NCI-H1694 treated with DMSO at 0.1 percent for 48 hours (cell line): ENCODE measurements at regions not wholly inside any gene's neighbourhood (a gene's known extent, or its start where the extent isn't known, plus 50 kb on each side); places are given as distances from the start of the nearest gene placed in this dataset.
"Not testable (repeated sequence)": the region's sequence is repeated elsewhere in the genome, so short reads cannot be mapped to it uniquely, and the experiment has no call there.

Experiments
- DNase-seq: peaks from one replicate; lab custom pipeline; 2025; lab: John Stamatoyannopoulos, UW

DNA sequence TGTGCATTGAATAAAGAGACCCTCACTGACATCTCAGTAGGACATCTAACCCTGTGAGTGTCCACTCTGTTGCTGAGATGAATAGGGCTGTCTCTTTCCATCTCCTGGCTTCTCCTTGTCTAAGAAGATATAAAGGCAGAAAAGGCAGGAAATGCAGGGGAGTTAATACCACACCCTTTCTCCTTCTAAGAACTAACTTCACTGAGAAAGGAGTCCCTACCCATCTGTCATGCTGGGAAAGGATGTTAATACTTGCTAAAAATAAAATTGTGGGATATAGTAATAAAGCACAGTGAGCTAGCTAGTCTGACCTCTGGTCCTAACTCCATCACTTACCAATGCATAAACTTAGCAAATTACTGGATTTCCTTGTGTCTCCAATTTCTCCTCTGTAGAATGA, 213.9 kb upstream of the FIGN start:
- no peak for DNase-seq

DNA sequence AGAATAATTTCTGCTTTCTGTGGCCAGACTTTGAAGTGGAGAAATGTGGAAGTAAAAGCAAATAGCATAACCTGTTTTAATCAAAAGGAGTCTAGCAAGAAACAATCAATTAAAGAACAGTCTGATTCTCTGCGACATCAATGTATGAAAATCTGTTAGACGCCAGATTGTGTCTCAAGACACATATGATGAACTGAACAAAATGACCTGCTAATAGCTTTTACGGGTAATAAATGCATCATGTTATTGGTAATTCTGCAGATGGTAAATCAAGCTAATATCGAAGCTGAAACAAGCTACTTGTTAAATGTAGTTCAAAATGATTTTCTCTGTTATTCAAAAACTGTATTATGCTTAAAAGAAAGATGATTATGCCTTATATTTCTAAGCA, 208.5 kb upstream of the FIGN start:
- no peak for DNase-seq

DNA sequence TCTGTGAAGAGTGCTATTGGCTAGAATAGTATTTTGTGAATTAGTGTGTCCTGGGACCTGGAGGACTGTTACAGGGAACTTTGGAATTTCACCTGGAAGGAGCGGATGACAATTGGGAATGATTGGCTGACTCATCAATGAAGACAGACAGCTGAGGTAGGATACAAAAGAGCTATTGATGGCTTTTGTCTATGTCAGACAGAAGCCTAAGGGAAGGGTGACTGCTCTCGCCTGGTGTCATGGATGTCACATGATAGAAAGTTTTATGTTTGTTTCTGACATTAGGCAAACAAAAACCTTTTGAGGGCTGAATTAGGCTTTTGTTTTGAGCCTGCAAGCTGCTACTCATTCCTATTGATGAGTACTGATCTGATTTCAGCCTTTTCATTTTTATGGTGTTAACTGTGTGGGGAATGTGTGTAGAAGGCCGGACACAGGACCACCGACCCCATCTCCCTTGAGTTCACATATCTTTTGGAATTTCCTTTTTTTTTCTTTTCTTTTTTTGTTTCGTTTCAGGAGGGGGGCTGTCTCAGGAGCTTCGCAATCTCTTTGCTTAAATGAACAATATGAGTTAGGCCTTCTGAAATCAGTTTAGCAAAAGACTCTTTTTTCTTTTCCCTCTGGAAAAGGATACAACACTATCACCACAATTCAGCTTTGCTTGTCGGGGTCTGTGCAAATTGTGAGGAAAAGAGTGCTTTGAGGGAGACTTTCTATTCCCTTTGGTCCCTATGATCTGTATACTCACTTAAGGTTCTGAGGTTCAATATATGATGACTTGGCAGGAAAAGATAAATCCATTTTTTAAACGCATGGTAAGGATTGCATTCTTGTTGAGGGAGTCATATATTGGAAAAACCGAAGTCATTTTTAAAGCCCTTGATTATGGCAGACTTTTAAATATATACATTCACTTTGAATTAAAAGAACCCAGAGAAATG, 207.9 kb upstream of the FIGN start:
- no peak for DNase-seq

DNA sequence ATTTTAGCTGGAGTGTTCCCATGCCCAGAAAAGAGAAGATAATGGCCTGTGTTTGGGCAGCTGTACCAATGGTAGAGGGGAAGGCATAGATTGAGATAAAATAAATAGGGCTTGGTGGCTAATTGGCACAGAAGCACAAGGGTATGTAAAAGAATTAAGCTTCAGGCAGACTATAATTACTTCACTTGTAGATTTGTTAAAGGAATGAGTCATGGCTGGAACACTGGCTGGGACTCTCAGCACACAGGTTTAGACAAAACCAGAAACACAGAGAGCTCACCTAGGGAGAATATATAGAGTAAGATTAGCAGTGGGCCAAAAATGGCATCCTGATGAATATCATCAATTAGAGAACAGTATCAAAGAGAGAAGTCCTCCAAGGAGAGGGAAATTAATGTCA, 198.3 kb upstream of the FIGN start:
- no peak for DNase-seq

DNA sequence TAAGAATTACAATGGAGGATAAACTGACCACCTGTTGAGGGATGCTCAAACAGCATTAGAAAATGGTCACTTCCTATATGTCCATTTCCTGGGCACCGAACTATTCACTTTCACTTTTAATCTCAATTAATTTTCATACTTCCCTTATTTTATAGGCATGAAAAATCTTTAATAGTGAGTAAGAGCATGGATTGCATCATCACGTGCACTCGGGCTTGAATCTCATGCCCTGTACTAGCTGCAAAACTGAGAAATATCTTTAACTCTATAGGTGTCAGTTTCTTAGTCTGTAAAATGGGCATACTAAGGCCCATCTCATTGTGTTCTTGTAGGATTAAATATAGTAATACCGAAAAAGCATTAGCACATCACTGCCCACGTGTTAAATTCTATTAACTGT, 183.9 kb upstream of the FIGN start:
- DNase-seq, result no peak

DNA sequence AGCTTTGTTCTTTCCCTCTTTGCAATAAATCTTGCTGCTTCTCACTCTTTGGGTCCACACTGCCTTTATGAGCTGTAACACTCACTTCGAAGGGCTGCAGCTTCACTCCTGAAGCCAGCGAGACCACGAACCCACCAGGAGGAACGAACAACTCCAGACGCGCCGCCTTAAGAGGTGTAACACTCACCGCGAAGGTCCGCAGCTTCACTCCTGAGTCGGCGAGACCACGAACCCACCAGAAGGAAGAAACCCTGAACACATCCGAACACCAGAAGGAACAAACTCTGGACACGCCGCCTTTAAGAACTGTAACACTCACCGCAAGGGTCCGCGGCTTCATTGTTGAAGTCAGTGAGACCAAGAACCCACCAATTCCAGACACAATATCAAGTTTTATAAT, 178.7 kb upstream of the FIGN start:
- not testable (repeated sequence) for DNase-seq

DNA sequence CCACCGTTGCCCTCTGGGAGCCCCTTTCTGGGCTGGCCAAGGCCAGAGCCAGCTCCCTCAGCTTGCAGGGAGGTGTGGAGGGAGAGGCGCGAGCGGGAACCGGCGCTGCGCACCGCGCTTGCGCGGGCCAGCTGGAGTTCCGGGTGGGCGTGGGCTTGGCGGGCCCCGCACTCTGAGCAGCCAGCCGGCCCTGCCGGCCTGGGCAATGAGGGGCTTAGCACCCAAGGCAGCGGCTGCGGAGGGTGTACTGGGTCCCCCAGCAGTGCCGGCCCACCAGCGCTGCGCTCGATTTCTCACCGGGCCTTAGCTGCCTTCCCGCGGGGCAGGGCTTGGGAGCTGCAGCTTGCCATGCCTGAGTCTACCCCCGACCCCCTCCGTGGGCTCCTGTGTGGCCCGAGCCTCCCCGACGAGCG, 177.7 kb upstream of the FIGN start:
- DNase-seq, result not testable (repeated sequence)

DNA sequence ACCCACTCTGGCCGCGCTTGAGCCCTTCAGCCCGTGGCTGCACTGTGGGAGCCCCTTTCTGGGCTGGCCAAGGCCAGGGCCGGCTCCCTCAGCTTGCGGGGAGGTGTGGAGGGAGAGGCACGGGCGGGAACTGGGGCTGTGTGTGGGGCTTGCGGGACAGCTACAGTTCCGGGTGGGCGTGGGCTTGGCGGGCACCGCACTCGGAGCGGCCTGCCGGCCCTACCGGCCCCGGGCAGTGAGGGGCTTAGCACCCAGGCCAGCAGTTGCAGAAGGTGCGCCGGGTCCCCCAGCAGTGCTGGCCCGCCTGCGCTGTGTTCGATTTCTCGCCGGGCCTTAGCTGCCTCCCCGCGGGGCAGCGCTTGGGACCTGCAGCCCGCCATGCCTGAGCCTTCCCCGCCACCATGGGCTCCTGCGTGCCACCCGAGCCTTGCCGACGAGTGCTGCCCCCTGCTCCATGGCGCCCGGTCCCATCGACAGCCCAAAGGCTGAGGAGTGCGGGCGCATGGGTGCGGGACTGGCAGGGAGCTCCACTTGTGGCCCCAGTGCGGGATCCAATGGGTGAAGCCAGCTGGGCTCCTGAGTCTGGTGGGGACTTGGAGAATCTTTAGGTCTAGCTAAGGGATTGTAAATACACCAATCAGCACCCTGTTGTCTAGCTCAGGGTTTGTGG, 173.7 kb upstream of the FIGN start:
- DNase-seq, result no peak

DNA sequence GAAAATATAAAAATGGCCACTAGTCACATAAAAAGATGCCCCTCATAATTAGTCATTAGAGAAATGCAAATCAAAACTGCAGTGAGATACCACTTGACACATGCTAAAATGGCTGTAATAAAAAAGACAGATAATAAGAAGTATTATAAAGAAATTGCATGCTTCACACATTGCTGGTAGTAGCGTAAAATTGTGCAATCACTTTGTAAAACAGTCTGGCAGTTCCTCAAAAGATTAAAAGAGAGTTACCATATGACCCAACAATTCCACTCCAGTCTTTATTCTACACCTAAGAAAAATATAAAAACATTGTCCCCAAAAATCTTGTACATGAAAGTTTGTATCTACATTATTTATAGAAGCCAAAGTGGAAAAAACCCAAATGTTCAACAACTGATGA, 170.6 kb upstream of the FIGN start:
- DNase-seq, result no peak

DNA sequence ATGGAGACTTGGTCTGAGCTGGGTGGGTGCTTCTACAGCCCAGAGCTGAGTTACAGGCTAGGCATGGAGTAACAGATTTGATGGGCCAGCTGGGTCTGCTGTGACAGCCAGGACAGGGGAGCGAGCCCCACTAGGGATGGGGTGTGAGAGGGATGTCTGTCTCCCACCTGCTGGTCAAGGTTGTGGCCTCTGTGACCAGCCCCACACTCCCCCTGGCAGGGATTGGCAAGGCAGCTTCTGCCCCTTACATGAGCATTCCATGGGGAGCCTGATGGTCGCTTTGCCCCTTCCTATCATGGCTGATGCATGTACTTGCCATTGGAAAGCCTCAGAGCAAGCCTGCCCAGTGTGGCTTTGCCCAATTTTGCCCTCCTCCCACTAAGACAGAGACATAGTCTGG, 162.0 kb upstream of the FIGN start:
- DNase-seq, result no peak

DNA sequence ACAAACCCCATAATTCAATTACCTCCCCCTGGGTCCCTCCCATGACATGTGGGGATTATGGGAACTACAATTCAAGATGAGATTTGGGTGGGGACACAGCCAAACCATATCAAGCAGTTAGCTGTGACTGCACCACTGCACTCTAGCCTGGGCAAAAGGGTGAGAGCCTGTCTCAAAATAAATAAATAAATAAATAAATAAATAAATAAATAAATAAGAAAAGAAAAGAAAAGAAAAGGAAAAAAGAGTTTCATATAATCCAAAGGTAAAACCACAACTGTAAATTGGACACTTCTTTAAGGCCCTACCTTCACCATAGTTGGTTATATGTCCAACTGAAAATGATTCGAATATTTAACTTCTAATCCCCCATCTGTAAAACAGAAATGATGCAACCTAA, 157.6 kb upstream of the FIGN start:
- not testable (repeated sequence) for DNase-seq

DNA sequence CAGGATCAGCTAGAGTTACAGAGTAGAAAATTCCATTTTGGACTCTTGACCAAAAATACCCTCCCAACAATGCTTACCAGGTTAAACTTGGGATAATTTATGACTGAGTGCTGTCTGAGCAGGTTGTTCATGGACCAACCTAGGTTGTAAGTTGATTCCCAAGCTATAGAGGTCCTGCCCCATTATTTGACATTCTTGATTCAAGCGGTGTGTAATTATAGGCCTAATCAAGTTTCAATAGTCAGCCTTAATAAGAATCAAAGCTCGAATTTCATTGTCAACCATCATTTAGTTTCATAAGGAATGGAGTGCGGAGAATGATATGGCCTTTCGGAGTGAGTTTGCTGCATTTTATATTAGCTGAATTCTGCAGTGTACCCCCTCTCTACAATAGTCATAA, 152.8 kb upstream of the FIGN start:
- DNase-seq, result no peak

DNA sequence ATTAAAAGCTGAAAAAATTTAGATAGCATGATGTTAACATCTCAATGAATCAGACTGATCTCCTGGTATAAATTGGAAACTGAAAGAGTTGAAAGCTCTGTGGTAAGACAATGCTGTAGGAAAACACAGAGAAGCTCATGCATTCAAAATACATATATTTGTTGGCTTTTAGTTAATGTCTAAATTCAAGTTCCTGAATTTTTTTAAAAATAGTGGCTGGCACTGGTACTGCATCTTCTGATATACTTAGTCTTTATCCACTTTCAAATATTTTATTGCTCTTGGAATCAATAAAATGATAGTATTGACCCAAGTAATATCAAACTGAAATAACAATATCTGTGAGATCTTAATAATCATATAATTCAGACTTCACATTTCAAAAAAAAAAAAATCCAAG, 151.4 kb upstream of the FIGN start:
- no peak for DNase-seq

DNA sequence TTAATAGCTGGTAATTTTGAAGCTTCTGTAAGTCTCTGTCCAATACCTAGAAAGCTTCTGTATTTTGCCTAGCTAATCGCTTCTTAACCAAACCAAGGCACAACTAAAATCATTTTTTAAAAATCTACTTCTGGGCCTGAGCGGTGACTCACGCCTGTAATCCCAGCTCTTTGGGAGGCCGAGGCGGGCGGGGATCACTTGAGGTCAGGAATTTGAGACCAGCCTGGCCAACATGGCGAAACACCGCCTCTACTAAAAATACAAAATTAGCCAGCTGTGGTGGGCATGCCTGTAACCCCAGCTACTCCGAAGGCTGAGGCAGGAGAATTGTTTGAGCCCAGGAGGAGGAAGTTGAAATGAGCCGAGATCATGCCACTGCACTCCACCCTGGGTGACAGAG, 148.6 kb upstream of the FIGN start:
- DNase-seq, result no peak

DNA sequence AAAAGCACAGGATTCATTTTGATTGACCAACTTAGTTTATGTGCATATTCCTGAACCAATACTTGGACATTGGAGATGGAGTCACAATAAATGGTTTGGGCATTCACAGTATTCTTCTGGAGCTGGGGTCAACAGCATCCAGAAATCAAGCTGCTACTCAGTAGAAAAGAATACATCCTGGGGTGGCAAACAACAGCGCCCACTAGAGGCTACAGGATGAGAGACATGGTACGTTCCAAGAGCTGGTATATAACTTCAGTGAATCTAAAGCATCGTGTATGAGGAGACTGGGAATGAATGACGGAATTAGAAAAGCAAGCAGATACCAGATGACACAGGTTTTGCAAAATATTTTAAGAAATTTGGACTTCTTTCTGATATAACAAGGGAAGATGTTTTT, 142.9 kb upstream of the FIGN start:
- no peak for DNase-seq

DNA sequence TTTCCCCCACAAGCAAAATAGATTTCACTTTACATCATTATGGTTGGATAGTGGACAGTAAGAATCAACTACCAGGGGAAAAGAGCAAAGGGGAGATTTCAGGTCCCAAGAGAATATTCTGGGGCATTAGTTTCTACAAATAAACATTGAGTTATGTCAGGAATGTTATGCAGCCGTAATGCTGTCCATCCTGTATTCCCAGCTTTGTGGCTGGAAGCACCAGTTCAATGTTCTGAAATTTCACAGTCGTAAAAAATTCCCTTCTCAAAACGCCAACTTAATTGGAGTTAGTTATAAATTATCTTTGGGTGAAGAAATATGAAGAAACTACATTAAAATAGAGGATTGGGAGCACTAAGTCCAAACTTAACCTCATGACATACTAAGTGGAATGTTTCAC, 141.5 kb upstream of the FIGN start:
- DNase-seq, result no peak

DNA sequence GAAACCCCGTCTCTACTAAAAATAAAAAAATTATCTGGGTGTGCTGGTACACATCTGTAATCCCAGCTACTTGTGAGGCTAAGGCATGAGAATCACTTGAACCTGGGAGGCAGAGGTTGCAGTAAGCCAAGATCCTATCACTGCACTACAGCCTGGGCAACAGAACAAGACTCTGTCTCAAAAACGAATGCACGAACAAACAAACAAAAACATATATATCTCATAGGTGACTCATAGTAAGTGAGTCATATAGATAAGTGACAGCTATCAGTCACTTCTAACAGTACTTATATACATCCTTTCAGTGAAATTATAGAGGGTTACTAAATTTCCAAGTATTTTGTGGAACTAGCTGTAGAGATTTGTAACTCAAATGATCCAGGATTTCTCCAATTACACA, 127.3 kb upstream of the FIGN start:
- DNase-seq, result no peak

DNA sequence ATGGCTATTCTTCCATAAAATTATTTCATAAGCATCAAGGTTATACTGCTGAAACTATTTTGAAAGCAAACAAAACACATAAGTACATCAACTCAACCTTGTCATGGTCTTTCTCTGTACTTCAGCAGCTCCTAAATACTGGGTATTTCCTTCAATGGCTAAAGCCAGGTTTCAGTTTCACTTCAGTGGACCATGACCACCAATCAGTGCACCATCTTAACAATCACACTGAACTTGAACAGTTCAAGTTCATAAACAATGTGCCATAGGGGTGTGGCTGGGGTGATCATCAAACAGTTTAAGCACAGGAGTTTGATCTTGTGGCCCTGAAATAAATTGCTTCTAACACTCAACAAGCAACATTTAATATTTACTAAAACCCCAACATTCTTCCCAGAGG, 124.1 kb upstream of the FIGN start:
- no peak for DNase-seq

DNA sequence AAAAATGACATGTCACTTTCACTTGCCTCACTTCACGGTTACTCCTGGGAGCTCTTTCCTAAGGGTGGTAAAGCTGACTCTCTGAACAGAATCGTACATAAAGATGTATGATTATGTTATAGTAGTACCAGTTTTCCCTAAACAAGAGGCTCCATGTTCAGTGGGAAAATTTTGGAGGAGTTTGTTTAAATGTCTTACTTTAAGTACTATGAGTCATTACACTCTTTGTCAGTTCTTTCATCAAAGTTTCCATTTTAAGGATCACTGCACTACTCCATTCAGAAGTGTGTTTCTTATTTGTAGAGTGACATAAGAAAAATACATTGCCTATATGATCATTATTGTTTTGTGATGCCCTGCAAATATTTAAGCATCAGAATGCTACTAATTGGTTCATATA, 121.1 kb upstream of the FIGN start:
- DNase-seq, result no peak

DNA sequence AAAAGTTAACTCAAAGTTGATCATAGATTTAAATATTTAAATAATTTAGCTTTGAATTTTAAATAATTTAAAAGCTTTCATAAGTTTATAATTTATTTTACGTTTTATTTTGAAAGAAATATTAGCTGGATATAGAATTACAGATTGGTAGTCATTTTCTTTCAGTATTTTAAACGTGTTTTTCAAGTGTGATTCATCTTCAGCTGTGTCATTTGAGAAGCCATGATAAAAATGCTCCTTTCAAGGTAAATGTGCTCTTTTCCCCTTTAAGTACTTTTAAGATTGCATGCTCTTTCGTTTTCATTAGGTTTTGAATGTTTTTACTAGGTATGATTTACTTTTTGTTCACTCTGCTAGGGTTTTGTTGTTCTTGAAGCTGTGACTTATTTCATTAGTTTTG, 116.8 kb upstream of the FIGN start:
- DNase-seq, result no peak

DNA sequence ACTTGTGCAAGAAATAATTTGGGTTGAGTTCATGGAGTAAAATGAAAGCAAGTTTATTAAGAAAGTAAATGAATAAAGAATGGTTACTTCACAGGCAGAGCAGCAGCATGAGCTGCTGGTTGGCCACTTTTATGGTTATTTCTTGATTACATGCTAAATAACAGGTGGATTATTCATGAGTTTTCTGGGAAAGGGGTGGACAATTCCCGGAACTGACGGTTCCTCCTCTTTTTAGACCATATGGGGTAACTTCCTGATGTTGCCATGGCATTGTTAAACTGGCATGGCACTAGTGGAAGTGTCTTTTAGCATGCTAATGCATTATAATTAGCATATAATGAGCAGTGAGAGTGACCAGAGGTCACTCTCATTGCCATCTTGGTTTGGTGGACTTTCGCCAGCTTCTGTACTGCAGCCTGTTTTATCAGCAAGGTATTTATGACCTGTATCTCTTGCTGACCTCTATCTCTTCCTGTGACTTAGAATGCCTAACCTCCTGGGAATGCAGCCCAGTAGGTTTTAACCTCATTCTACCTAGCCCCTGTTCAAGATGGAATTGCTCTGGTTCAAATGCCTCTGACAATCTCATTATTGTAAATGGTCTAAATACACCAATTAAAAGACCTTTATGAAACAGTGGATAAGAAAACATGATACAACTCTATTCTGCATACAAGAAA, 114.1 kb upstream of the FIGN start:
- DNase-seq, result no peak

DNA sequence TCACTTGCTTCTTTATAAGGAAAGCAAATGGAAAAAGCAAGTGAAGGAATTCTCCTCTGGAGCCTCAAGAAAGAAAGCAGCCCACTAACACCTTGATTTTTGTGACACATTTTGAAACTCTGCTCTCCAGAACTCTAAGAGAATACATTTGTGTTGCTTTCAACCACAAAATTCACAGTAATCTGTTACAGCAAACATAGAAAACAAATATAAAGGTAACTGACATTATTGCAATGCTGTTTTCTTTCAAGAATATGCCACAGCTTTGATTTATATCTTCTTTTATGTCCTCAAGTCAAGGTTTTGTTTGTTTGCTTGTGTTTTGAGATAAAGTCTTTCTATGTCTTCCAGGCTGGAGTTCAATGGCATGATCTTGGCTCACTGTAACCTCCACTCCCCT, 103.1 kb upstream of the FIGN start:
- no peak for DNase-seq

DNA sequence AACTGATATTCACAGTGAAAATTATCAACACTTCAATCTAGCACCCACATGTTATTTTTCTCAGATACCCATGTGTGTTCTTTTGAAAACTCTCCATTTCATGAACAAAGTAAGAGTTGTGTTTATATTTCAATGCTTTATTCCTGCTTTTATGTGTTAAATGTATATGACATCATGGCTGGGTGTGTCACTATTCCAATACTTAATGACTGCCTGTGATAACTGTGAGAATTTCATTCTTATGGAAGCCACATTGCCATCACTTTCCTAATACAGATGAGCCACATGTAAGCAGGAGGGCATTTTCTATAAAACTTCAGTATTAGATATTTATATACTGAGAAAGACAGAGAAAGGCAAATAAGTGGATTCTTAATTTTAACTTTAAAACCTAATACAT, 100.4 kb upstream of the FIGN start:
- DNase-seq, result no peak
